ENCODE measurements at regions not wholly inside any gene's neighbourhood (a gene's known extent, or its start where the extent isn't known, plus 50 kb on each side); places are given as distances from the start of the nearest gene placed in this dataset.

- no peak overlapping the region for H3K4me3 ChIP-seq (replicated peaks; ENCODE audit: low read depth, low read length)
- no peak for TF ChIP-seq CTCF (IDR thresholded peaks at IDR 0.05; ENCODE audit: low read length, missing control alignments)
- no peak for DNase-seq (ENCODE audit: low read depth)
These were observed 69.3 kb upstream of the AGBL1 start for GRCh38 chr15:86010398-86010797.

- DNase-seq (ENCODE audit: low read depth), result no peak
- TF ChIP-seq CTCF (IDR thresholded peaks at IDR 0.05; ENCODE audit: low read length, missing control alignments), result no peak
- no peak overlapping the region for H3K4me3 ChIP-seq (replicated peaks; ENCODE audit: low read depth, low read length)
These were observed 68.8 kb upstream of the AGBL1 start for GRCh38 chr15:86010891-86011290.

GRCh38 chr15:86014016-86014415 is 65.7 kb upstream of the AGBL1 start:
- no peak for DNase-seq (ENCODE audit: low read depth)
- H3K4me3 ChIP-seq (replicated peaks; ENCODE audit: low read depth, low read length), result no peak overlapping the region
- no peak for TF ChIP-seq CTCF (IDR thresholded peaks at IDR 0.05; ENCODE audit: low read length, missing control alignments)

- H3K4me3 ChIP-seq (replicated peaks; ENCODE audit: low read depth, low read length), result no peak overlapping the region
- TF ChIP-seq CTCF (IDR thresholded peaks at IDR 0.05; ENCODE audit: low read length, missing control alignments), result no peak
- DNase-seq (ENCODE audit: low read depth), result no peak
These were observed 62.9 kb upstream of the AGBL1 start for GRCh38 chr15:86016750-86017149.

- H3K4me3 ChIP-seq (replicated peaks; ENCODE audit: low read depth, low read length), result no peak overlapping the region
- DNase-seq (ENCODE audit: low read depth), result no peak
- TF ChIP-seq CTCF (IDR thresholded peaks at IDR 0.05; ENCODE audit: low read length, missing control alignments), result no peak
These were observed 61.0 kb upstream of the AGBL1 start for GRCh38 chr15:86018679-86019078.

GRCh38 chr15:86021281-86022264 is 58.1 kb upstream of the AGBL1 start:
- no peak for TF ChIP-seq CTCF (IDR thresholded peaks at IDR 0.05; ENCODE audit: low read length, missing control alignments)
- no peak for DNase-seq (ENCODE audit: low read depth)
- no peak overlapping the region for H3K4me3 ChIP-seq (replicated peaks; ENCODE audit: low read depth, low read length)

- TF ChIP-seq CTCF (IDR thresholded peaks at IDR 0.05; ENCODE audit: low read length, missing control alignments), result no peak
- no peak for DNase-seq (ENCODE audit: low read depth)
- H3K4me3 ChIP-seq (replicated peaks; ENCODE audit: low read depth, low read length), result no peak overlapping the region
These were observed 50.7 kb upstream of the AGBL1 start for GRCh38 chr15:86028961-86029360.

Data from fibroblast of pulmonary artery (primary cell).